Amniotic epithelial cell (primary cell): ENCODE measurements at regions not wholly inside any gene's neighbourhood (a gene's known extent, or its start where the extent isn't known, plus 50 kb on each side); places are given as distances from the start of the nearest gene placed in this dataset.
A peak's percentile ranks its signal among the peaks of the same experiment; 100 is the strongest.
"Not testable (repeated sequence)": the region's sequence is repeated elsewhere in the genome, so short reads cannot be mapped to it uniquely, and the experiment has no call there.

Experiments
- DNase-seq: peaks from one replicate; pipeline ENCODE4 v3.0.0-alpha.2; 2010; ENCODE audit warnings: low read depth

DNA sequence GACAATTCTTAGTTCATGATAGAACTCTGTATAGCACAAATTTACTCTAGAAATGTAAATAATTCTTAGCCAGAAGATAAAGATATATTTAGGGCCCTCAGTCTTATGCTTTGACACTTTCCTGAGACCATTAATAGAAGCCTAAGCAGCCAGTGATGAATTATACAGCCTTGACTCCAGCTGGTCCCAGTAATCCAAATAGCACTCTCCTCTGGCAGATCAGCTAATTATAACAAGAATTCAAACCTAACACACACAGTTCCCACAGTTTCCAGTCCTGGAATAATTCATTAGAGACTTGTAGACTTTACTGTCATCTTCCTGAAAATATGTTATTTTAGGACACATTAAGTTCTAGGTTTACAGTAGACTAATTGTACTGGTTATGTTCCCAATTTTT lies 50.4 kb downstream of the SHOC1 start:
- DNase-seq, result no peak

DNA sequence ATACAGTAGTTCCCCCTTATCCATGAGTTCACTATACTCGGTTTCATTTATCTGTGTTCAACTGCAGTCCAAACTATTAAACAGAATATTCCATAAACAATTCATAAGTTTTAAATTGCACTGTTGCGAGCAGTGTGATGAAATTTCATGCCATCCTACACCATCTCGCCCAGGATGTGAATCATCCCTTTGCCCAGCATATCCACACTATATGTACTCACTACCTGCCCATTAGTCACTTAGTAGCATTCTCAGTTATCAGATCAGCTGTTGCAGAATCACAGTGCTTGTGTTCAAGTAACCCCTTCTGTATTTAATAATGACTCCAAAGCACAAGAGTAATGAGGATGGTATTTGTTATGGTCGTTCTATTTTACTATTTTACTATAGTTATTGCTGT lies 51.5 kb downstream of the SHOC1 start:
- DNase-seq, result peak; percentile 91

GRCh38 chr9:111740739-111741138 lies 54.0 kb downstream of the SHOC1 start:
- DNase-seq, result no peak

DNA sequence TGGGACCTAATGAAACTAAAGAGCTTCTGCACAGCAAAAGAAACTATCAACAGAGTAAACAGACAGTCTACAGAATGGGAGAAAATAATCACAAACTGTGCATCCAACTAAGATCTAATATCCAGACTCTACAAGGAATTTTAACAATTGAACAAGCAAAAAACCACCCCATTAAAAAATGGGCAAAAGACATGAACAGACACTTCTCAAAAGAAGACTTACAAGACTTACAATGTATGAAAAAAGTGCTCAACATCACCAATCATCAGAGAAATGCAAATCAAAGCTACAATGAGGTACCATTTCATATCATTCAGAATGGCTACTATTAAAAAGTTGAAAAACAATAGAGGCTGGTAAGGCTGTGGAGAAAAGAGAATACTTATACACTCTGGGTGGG lies 58.0 kb downstream of the SHOC1 start:
- DNase-seq, result no peak

DNA sequence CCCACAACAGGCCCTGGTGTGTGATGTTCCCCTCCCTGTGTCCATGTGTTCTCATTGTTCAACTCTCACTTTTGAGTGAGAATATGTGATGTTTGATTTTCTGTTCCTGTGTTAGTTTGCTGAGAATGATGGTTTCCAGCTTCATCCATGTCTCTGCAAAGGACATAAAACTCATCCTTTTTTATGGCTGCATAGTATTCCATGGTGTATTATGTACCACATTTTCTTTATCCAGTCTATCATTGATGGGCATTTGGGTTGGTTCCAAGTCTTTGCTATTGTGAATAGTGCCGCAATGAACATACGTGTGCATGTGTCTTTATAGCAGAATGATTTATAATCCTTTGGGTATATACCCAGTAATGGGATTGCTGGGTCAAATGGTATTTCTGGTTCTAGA lies 59.4 kb downstream of the SHOC1 start:
- not testable (repeated sequence) for DNase-seq

- peak; percentile 77 for DNase-seq
Observed at GRCh38 chr9:111731928-111732327, 62.8 kb downstream of the SHOC1 start.

GRCh38 chr9:111730937-111731567 lies 63.7 kb downstream of the SHOC1 start:
- peak; percentile 98 for DNase-seq

GRCh38 chr9:111728617-111729366 lies 65.9 kb downstream of the SHOC1 start:
- peak; percentile 96 for DNase-seq

DNA sequence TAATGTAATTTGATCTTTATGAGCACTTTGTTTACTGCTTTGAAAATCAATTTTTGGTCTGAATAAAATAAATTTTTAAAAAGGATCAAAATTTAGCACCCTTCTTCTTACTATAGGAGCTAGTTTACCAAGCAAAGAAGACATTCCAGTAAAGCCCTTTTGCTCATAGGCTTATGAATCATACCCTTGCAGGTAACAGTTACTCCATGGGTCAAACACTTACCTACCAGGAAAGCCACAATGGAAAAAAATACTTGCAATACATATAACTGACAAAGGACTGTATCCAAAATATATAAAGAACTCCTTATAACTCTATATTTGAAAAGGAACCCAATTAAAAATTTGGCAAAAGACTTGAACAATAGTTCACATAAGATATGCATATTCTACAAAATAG lies 66.6 kb downstream of the SHOC1 start:
- DNase-seq, result peak; percentile 48

- no peak for DNase-seq
Observed at GRCh38 chr9:111726949-111727348, 65.5 kb downstream of the GNG10 start.

GRCh38 chr9:111720174-111720573 lies 58.8 kb downstream of the GNG10 start:
- no peak for DNase-seq
